ENCODE measurements at regions not wholly inside any gene's neighbourhood (a gene's known extent, or its start where the extent isn't known, plus 50 kb on each side); places are given as distances from the start of the nearest gene placed in this dataset.

DNA sequence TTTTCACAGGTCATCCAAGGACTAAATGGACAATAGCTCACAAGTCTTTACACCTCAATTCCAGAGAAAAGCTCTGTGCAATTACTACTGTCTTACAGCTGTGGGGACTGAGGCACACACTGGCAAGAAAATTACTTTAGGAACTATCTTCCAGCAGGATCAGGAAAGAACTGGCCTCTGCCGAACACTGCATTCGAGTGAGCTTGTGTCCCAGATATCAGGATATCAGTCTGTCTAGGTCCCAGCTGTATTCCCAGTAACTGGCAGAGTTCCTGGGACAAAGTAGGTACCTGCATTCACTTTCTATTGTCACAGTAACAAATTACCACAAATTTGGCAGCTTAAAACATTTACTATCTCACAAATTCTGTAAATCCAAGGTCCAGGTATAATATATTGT lies 183.7 kb downstream of the IRS1 start:
- TF ChIP-seq CTCF (IDR thresholded peaks at IDR 0.05; ENCODE audit: borderline replicate concordance, extremely low read depth, low read length, poor library complexity, severe bottlenecking) (no peak), EZH2 (IDR thresholded peaks at IDR 0.05; ENCODE audit: borderline replicate concordance, low read depth, low read length, severe bottlenecking) (no peak)
- Histone ChIP-seq H3K36me3 (ENCODE audit: insufficient read depth, low read length) (no peaks in the 10 kb centered on the region), H3K4me2 (ENCODE audit: insufficient read depth, low read length) (no peak overlapping the region), H3K27ac (ENCODE audit: low read length) (no peak overlapping the region), H3K4me1 (ENCODE audit: insufficient read depth, low read length) (peaks cover 8% of the 10 kb centered on the region; the same call in 1 of the 2 replicates), H4K20me1 (ENCODE audit: insufficient read depth, low read length) (no peaks in the 10 kb centered on the region), H2AFZ (ENCODE audit: low read depth, low read length) (no peak overlapping the region), H3K79me2 (ENCODE audit: insufficient read depth, low read length) (no peaks in the 10 kb centered on the region), H3K4me3 (ENCODE audit: low read depth in 1 of 2, low read length in 2 of 2) (no peak overlapping the region), H3K9me3 (ENCODE audit: insufficient read depth, low read length, severe bottlenecking) (no peaks in the 10 kb centered on the region), H3K9ac (ENCODE audit: low read depth, low read length) (no peak overlapping the region), H3K27me3 (ENCODE audit: insufficient read depth, low read length, poor library complexity) (no peaks in the 10 kb centered on the region)
- ATAC-seq (ENCODE audit: insufficient read depth, low read depth) (no peak), DNase-seq (no peak)

DNA sequence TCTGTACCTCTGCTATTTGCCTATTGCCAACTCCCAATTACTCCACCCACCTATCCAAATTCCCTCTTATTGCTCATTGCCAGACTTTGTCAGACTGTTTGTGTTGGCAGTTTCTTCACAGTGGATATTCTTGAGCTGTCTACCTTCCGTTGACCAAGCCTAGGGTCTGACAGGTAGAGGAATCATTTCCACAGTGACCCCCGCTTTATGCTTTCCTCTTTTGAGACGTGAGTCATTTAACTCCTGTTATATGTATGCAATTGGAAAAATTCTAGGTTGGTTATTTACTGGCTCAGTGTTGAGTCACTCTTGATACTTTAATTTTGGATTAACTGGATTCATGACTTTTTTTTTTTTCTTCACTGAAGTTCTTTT lies 187.7 kb downstream of the IRS1 start:
- Histone ChIP-seq H3K4me3 (ENCODE audit: low read depth in 1 of 2, low read length in 2 of 2) (no peak overlapping the region), H3K4me2 (ENCODE audit: insufficient read depth, low read length) (no peak overlapping the region), H3K36me3 (ENCODE audit: insufficient read depth, low read length) (no peaks in the 10 kb centered on the region), H3K27ac (ENCODE audit: low read length) (no peak overlapping the region), H3K4me1 (ENCODE audit: insufficient read depth, low read length) (peaks cover 46% of the 10 kb centered on the region), H3K9me3 (ENCODE audit: insufficient read depth, low read length, severe bottlenecking) (no peaks in the 10 kb centered on the region), H2AFZ (ENCODE audit: low read depth, low read length) (no peak overlapping the region), H3K79me2 (ENCODE audit: insufficient read depth, low read length) (no peaks in the 10 kb centered on the region), H4K20me1 (ENCODE audit: insufficient read depth, low read length) (no peaks in the 10 kb centered on the region), H3K9ac (ENCODE audit: low read depth, low read length) (no peak overlapping the region), H3K27me3 (ENCODE audit: insufficient read depth, low read length, poor library complexity) (no peaks in the 10 kb centered on the region)
- TF ChIP-seq EZH2 (IDR thresholded peaks at IDR 0.05; ENCODE audit: borderline replicate concordance, low read depth, low read length, severe bottlenecking) (no peak), CTCF (IDR thresholded peaks at IDR 0.05; ENCODE audit: borderline replicate concordance, extremely low read depth, low read length, poor library complexity, severe bottlenecking) (no peak)
- DNase-seq, result no peak
- no peak for ATAC-seq (ENCODE audit: insufficient read depth, low read depth)

DNA sequence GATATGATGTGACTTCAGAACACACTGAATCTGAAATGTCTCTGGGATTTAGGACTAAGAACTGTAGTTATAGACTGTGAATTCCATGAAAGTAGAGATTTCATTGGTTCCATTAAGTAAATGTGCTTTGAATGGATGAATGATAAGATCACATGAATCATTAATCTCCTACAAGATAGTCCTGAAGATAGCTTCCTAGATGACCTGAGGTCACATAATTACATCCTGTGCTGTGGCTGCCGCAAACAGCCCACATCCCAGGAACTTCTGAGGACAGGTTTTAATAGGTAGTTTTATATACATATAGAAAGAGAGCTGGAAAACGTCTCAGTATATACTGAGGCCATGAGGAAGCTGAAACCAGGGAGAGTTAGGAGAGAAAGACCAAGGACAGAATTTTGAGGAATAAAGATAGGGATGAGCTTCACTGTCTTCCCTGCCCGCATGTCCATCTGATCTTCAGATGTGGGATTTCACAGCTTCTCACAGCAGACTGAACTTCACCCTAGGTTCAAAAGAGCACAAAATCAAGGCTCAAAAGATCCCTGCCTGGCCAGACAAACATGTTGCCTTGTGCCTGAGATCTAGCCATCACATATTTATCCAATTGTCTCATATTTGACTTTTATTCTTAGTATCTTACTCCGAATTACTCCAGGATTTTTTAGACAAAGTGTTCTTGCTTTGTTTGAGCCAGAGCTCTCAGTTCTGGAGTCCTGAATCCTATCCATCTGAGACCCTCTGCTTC lies 188.2 kb downstream of the IRS1 start:
- DNase-seq (no peak), ATAC-seq (ENCODE audit: insufficient read depth, low read depth) (no peak)
- Histone ChIP-seq H3K27me3 (ENCODE audit: insufficient read depth, low read length, poor library complexity) (no peaks in the 10 kb centered on the region), H3K4me2 (ENCODE audit: insufficient read depth, low read length) (no peak overlapping the region), H3K4me3 (ENCODE audit: low read depth in 1 of 2, low read length in 2 of 2) (no peak overlapping the region), H3K36me3 (ENCODE audit: insufficient read depth, low read length) (no peaks in the 10 kb centered on the region), H3K9ac (ENCODE audit: low read depth, low read length) (no peak overlapping the region), H3K9me3 (ENCODE audit: insufficient read depth, low read length, severe bottlenecking) (no peaks in the 10 kb centered on the region), H3K79me2 (ENCODE audit: insufficient read depth, low read length) (no peaks in the 10 kb centered on the region), H2AFZ (ENCODE audit: low read depth, low read length) (no peak overlapping the region), H3K27ac (ENCODE audit: low read length) (no peak overlapping the region), H3K4me1 (ENCODE audit: insufficient read depth, low read length) (peaks cover 49% of the 10 kb centered on the region), H4K20me1 (ENCODE audit: insufficient read depth, low read length) (no peaks in the 10 kb centered on the region)
- TF ChIP-seq EZH2 (IDR thresholded peaks at IDR 0.05; ENCODE audit: borderline replicate concordance, low read depth, low read length, severe bottlenecking) (no peak), CTCF (IDR thresholded peaks at IDR 0.05; ENCODE audit: borderline replicate concordance, extremely low read depth, low read length, poor library complexity, severe bottlenecking) (no peak)
